H1 (cell line): ENCODE measurements at regions not wholly inside any gene's neighbourhood (a gene's known extent, or its start where the extent isn't known, plus 50 kb on each side); places are given as distances from the start of the nearest gene placed in this dataset.

ENCODE experiments used
- CEBPB ChIP-seq: IDR thresholded peaks from 2 replicates; pipeline ENCODE4 v1.6.1; 2012; ENCODE audit warnings: low read depth, low read length
- CREB1 ChIP-seq: IDR thresholded peaks from 2 replicates; pipeline ENCODE4 v1.6.1; 2012; ENCODE audit warnings: inconsistent platforms
- E2F6 ChIP-seq: IDR thresholded peaks from 2 replicates; pipeline ENCODE4 v1.6.1; 2012; ENCODE audit warnings: inconsistent platforms
- POLR2AphosphoS5 ChIP-seq: IDR thresholded peaks from 2 replicates; pipeline ENCODE4 v1.6.1; 2011; ENCODE audit warnings: low read depth, low read length
- SIX5 ChIP-seq: IDR thresholded peaks from 2 replicates; pipeline ENCODE4 v1.6.1; 2011; ENCODE audit warnings: mild to moderate bottlenecking, low read depth, low read length
- SP2 ChIP-seq: IDR thresholded peaks from 2 replicates; pipeline ENCODE4 v1.6.1; 2012; ENCODE audit warnings: mild to moderate bottlenecking, low read length, inconsistent platforms
- SUZ12 ChIP-seq: fragments of 200-600 bp; sonication (generic); IDR thresholded peaks from 2 replicates; pipeline ENCODE4 v1.6.1; 2012; ENCODE audit warnings: mild to moderate bottlenecking, inconsistent platforms, low read length, moderate library complexity, mixed read lengths

- TF ChIP-seq SIX5 (no peak), CREB1 (no peak), CEBPB (no peak), E2F6 (no peak), SP2 (no peak), POLR2AphosphoS5 (no peak), SUZ12 (no peak)
- TF ChIP-seq, all 59 proteins: peak for 0
Measured at GRCh38 chr10:121099181-121099580, 248.0 kb downstream of the WDR11 start (continued).
